GM12878 (cell line): ENCODE measurements at regions not wholly inside any gene's neighbourhood (a gene's known extent, or its start where the extent isn't known, plus 50 kb on each side); places are given as distances from the start of the nearest gene placed in this dataset.

ENCODE experiments used
- ATAC-seq: fragments of 200-7000 bp; cut with Tn5 transposase; 3 replicates; pipeline ENCODE4 v1.9.1; 2020; ENCODE audit warnings: mild to moderate bottlenecking, moderate library complexity
- BruUV-seq: library from RNA; stranded (reverse); fragments of 400-500 nt; replicated peaks from 2 replicates; lab custom pipeline; 2021; lab: Mats Ljungman, UMichigan
- CTCF ChIA-PET: fragments of 300-600 bp; sonication (Branson Sonifier 250); formaldehyde crosslinking; extraction: SDS; loops from one replicate; lab custom pipeline; 2021; ENCODE audit warnings: inconsistent platforms; lab: Yijun Ruan, JAX
- POLR2A ChIA-PET: fragments of 350-600 bp; formaldehyde crosslinking; extraction: SDS; loops from one replicate; lab custom pipeline; 2021; ENCODE audit warnings: inconsistent platforms; lab: Charles Lee
- RAD21 ChIA-PET: fragments of 300-600 bp; sonication (Branson Sonifier 250); formaldehyde crosslinking; loops from one replicate; lab custom pipeline; 2023; ENCODE audit warnings: antibody characterized with exemption; ENCODE audit not compliant: unreplicated experiment; lab: Charles Lee
- SMC1A ChIA-PET: fragments of 300-600 bp; sonication (Branson Sonifier 250); formaldehyde crosslinking; loops from one replicate; lab custom pipeline; 2023; ENCODE audit not compliant: unreplicated experiment, uncharacterized antibody; lab: Charles Lee
- DNase-seq: peaks from one replicate; pipeline ENCODE4 v3.0.0-alpha.2; 2011; ENCODE audit warnings: low read depth, low spot score
- FAIRE-seq: peaks from 3 replicates; lab custom pipeline; 2011; peaks lifted over from hg19 to GRCh38; lab: Jason Lieb, UNC
- H2AFZ ChIP-seq: 2 replicates; pipeline ENCODE4 v1.6.0; 2011; ENCODE audit warnings: low read depth, low read length, control low read depth; ENCODE audit not compliant: control insufficient read depth
- H3K27ac ChIP-seq: 2 replicates; pipeline ENCODE4 v1.5.1; 2011; ENCODE audit warnings: control low read depth; ENCODE audit not compliant: control insufficient read depth, insufficient read depth
- H3K27me3 ChIP-seq, 2 experiments: replicated peaks in 1 of 2; 2 replicates each; pipeline versions ENCODE4 v1.6.0 to v1.6.1; 2011; ENCODE audit warnings: low read length in 1 of 2; ENCODE audit not compliant: control insufficient read depth in 2 of 2, insufficient read depth in 2 of 2
- H3K36me3 ChIP-seq, 2 experiments: 2 replicates each; pipeline ENCODE4 v1.5.1; 2011; ENCODE audit warnings: low read length in 1 of 2; ENCODE audit not compliant: control insufficient read depth in 2 of 2, insufficient read depth in 2 of 2
- H3K4me1 ChIP-seq: 2 replicates; pipeline ENCODE4 v1.6.1; 2011; ENCODE audit warnings: mild to moderate bottlenecking, low read length, moderate library complexity, mixed read lengths; ENCODE audit not compliant: control insufficient read depth, insufficient read depth
- H3K4me2 ChIP-seq: 2 replicates; pipeline ENCODE4 v1.6.0; 2011; ENCODE audit warnings: control low read depth; ENCODE audit not compliant: control insufficient read depth, insufficient read depth
- H3K4me3 ChIP-seq: fragments of 200-600 bp; sonication (generic); 2 replicates; pipeline ENCODE4 v1.5.1; 2016
- H3K79me2 ChIP-seq: 2 replicates; pipeline ENCODE4 v1.6.0; 2011; ENCODE audit warnings: low read length; ENCODE audit not compliant: control insufficient read depth, insufficient read depth
- H3K9ac ChIP-seq: 2 replicates; pipeline ENCODE4 v1.8.0; 2011; ENCODE audit warnings: low read length, control low read depth, mixed read lengths; ENCODE audit not compliant: control insufficient read depth, insufficient read depth
- H3K9me3 ChIP-seq: replicated peaks from 3 replicates; pipeline ENCODE4 v1.5.1; 2011; ENCODE audit warnings: mild to moderate bottlenecking, low read length; ENCODE audit not compliant: control insufficient read depth, insufficient read depth
- H4K20me1 ChIP-seq: 2 replicates; pipeline ENCODE4 v1.6.0; 2011; ENCODE audit not compliant: control insufficient read depth, insufficient read depth
- ATF7 ChIP-seq: fragments of 450-650 bp; IDR thresholded peaks from 2 replicates; pipeline ENCODE4 v1.6.1; 2016; ENCODE audit warnings: low read depth, mild to moderate bottlenecking
- BACH1 ChIP-seq: fragments of 450-650 bp; IDR thresholded peaks from 2 replicates; pipeline ENCODE4 v1.6.1; 2017; ENCODE audit warnings: mild to moderate bottlenecking, borderline replicate concordance
- EGR1 ChIP-seq, 2 experiments: IDR thresholded peaks; 1 replicate in 1 of 2; 2 replicates in 1 of 2; pipeline ENCODE4 v1.6.1; 2011 to 2012; ENCODE audit warnings: low read depth in 2 of 2, low read length in 2 of 2, borderline replicate concordance in 1 of 2, mild to moderate bottlenecking in 1 of 2, moderate library complexity in 1 of 2
- IRF4 ChIP-seq: IDR thresholded peaks from 2 replicates; pipeline ENCODE4 v1.6.1; 2011; ENCODE audit warnings: low read depth, low read length
- MEF2A ChIP-seq: IDR thresholded peaks from 2 replicates; pipeline ENCODE4 v1.6.1; 2011; ENCODE audit warnings: low read depth, mild to moderate bottlenecking, low read length, moderate library complexity; ENCODE audit not compliant: insufficient read depth
- NKRF ChIP-seq: fragments of 450-650 bp; conservative IDR thresholded peaks from 2 replicates; pipeline ENCODE4 v1.6.1; 2017; ENCODE audit warnings: mild to moderate bottlenecking, moderate library complexity
- POLR2A ChIP-seq: IDR thresholded peaks from 2 replicates; pipeline ENCODE4 v1.6.1; 2011; ENCODE audit warnings: low read depth, mild to moderate bottlenecking, low read length
- SREBF1 ChIP-seq: IDR thresholded peaks from 2 replicates; pipeline ENCODE4 v1.6.1; 2012; ENCODE audit warnings: mild to moderate bottlenecking, low read length
- SUZ12 ChIP-seq: fragments of 200-600 bp; sonication (generic); IDR thresholded peaks from one replicate; pipeline ENCODE4 v1.6.1; 2018; ENCODE audit warnings: antibody characterized with exemption, mild to moderate bottlenecking; ENCODE audit not compliant: unreplicated experiment
- TARDBP ChIP-seq: IDR thresholded peaks from 2 replicates; pipeline ENCODE4 v1.6.1; 2016; ENCODE audit warnings: borderline replicate concordance
- TCF7 ChIP-seq: IDR thresholded peaks from 2 replicates; pipeline ENCODE4 v1.6.1; 2014; ENCODE audit warnings: antibody characterized with exemption, borderline replicate concordance
- ZNF384 ChIP-seq: IDR thresholded peaks from 2 replicates; pipeline ENCODE4 v1.6.1; 2012; ENCODE audit warnings: low read depth, mild to moderate bottlenecking, low read length, improper control_type of control experiment, borderline replicate concordance
- ZNF687 ChIP-seq: fragments of 450-650 bp; IDR thresholded peaks from 2 replicates; pipeline ENCODE4 v1.6.1; 2017; ENCODE audit warnings: mild to moderate bottlenecking, moderate library complexity
- WGBS: methylation state at CpG from one replicate; pipeline ENCODE4 v1.1.6; 2016; ENCODE audit warnings: low lambda C conversion rate; ENCODE audit not compliant: insufficient replicate concordance, insufficient coverage; ENCODE audit errors: missing lambda C conversion rate; 5-methylcytosine and 5-hydroxymethylcytosine counted together
- in situ Hi-C: fragments of 300-500 bp; cut with MboI; formaldehyde crosslinking; loops from 9 replicates; pipeline ENCODE4 v1.14.3; 2018; ENCODE audit warnings: mixed read lengths
- intact Hi-C: fragments of 100-400 bp; cut with micrococcal nuclease; formaldehyde crosslinking; loops from one replicate; pipeline ENCODE4 v1.14.2; 2022; ENCODE audit not compliant: unreplicated experiment

DNA sequence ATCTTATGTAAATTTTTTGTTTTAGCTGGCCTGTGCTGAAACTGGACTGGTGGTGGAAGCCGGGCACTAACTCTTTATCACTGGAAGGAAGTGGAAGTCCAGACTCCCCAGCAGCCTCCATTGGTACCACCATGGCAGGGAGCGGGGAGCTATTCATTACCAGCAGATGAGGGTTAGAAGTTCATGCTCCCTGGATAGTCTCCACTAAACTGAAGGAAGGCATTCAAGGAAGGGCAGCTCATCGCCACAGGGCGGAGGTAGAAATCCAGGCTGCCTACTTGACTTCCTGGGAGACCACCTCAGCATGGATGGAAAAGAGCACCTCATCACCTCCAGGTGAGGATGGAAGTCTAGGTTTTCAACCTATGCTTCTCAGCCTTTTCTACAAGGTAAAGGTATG lies 130.9 kb downstream of the SLC16A9 start:
- no peaks in the 10 kb centered on the region for H3K4me1 ChIP-seq
- no peak overlapping the region for H3K4me3 ChIP-seq
- CTCF ChIA-PET = interaction anchor here (0.6 to 3.1 kb wide), 7 partner anchors 8 to 1048 kb away, joined by 3 to 10 read pairs (median 4); no protein-coding TSS in a partner anchor
- no peak overlapping the region for H2AFZ ChIP-seq
- no peaks in the 10 kb centered on the region for H3K79me2 ChIP-seq
- no TSS peak for BruUV-seq
- no peak overlapping the region for H3K4me2 ChIP-seq
- TF ChIP-seq EGR1 (IDR thresholded peaks at IDR 0.05; ENCODE audit: borderline replicate concordance in 1 of 2, low read depth in 2 of 2, low read length in 2 of 2) (no peak), NKRF (no peak), BACH1 (no peak)
- no peak for DNase-seq
- intact Hi-C loops = no loop called here
- FAIRE-seq = no peak
- POLR2A ChIA-PET = no interaction called here
- SMC1A ChIA-PET = interaction anchor here (0.6 to 3.3 kb wide), 5 partner anchors 21 to 798 kb away, joined by 3 to 10 read pairs (median 5); no protein-coding TSS in a partner anchor
- no peaks in the 10 kb centered on the region for H3K27me3 ChIP-seq
- no peak overlapping the region for H3K9ac ChIP-seq
- in situ Hi-C loops = no loop called here
- RAD21 ChIA-PET = interaction anchor here (1.2 kb wide), 1 partner anchor 627 kb away, joined by 3 read pairs; no protein-coding TSS in a partner anchor
- no peak for ATAC-seq
- H3K36me3 ChIP-seq = no peaks in the 10 kb centered on the region
- WGBS = 68% methylated on average over 4 of the region's 4 CpGs
- H4K20me1 ChIP-seq = no peaks in the 10 kb centered on the region
- H3K27ac ChIP-seq = no peak overlapping the region
- no peaks in the 10 kb centered on the region for H3K9me3 ChIP-seq

GRCh38 chr10:59577984-59578383 lies 131.7 kb downstream of the SLC16A9 start:
- intact Hi-C loops (no loop called here), in situ Hi-C loops (no loop called here)
- Histone ChIP-seq H4K20me1 (no peaks in the 10 kb centered on the region), H3K9ac (no peak overlapping the region), H3K27ac (no peak overlapping the region), H3K27me3 (no peaks in the 10 kb centered on the region), H3K79me2 (no peaks in the 10 kb centered on the region), H2AFZ (no peak overlapping the region), H3K4me2 (no peak overlapping the region), H3K4me3 (no peak overlapping the region), H3K4me1 (no peaks in the 10 kb centered on the region), H3K9me3 (no peaks in the 10 kb centered on the region), H3K36me3 (no peaks in the 10 kb centered on the region)
- DNase-seq = no peak
- ATAC-seq = peak; percentile 62
- ChIA-PET POLR2A (no interaction called here), RAD21 (interaction anchor here (1.0 to 1.2 kb wide), 3 partner anchors 626 to 1047 kb away, joined by 3 read pairs; no protein-coding TSS in a partner anchor), SMC1A (interaction anchor here (0.8 to 2.1 kb wide), 3 partner anchors 22 to 768 kb away, joined by 3 to 5 read pairs (median 3); no protein-coding TSS in a partner anchor), CTCF (interaction anchor here (0.8 to 1.2 kb wide), 3 partner anchors 44 to 1047 kb away, joined by 3 to 4 read pairs (median 3); no protein-coding TSS in a partner anchor)
- WGBS = 6% methylated on average over 2 of the region's 2 CpGs
- BruUV-seq = no TSS peak
- FAIRE-seq = no peak
- TF ChIP-seq ZNF384 (no peak), ZNF687 (no peak), ATF7 (peak; percentile 56), SREBF1 (no peak), TARDBP (no peak), SUZ12 (no peak), POLR2A (no peak), TCF7 (no peak), IRF4 (no peak), MEF2A (0 out of 2 replicates have a peak, but pooled peaks have one; percentile 36)
